BLaER1 treated with 17β-estradiol and CSF1 and Interleukin-3, amounts not matched to agents 10 nM and 100 nM (cell line): ENCODE measurements at regions not wholly inside any gene's neighbourhood (a gene's known extent, or its start where the extent isn't known, plus 50 kb on each side); places are given as distances from the start of the nearest gene placed in this dataset.

Experiments
- H3K27ac ChIP-seq, 11 experiments: shearing (Covaris generic); formaldehyde crosslinking; 2 replicates each; pipeline ENCODE4 v1.8.1; 2022
- H3K27me3 ChIP-seq, 11 experiments: shearing (Covaris generic); formaldehyde crosslinking; 2 replicates each; pipeline ENCODE4 v1.8.1; 2022
- H3K36me3 ChIP-seq, 11 experiments: shearing (Covaris generic); formaldehyde crosslinking; 2 replicates each; pipeline ENCODE4 v1.8.1; 2022
- H3K4me1 ChIP-seq, 10 experiments: shearing (Covaris generic); formaldehyde crosslinking; 2 replicates each; pipeline ENCODE4 v1.8.1; 2022
- H3K4me2 ChIP-seq, 11 experiments: shearing (Covaris generic); formaldehyde crosslinking; 2 replicates each; pipeline ENCODE4 v1.8.1; 2022
- H3K4me3 ChIP-seq, 10 experiments: shearing (Covaris generic); formaldehyde crosslinking; 2 replicates each; pipeline ENCODE4 v1.8.1; 2022
- H3K9ac ChIP-seq, 11 experiments: shearing (Covaris generic); formaldehyde crosslinking; 2 replicates each; pipeline ENCODE4 v1.8.1; 2022
- H3K9me3 ChIP-seq, 11 experiments: shearing (Covaris generic); formaldehyde crosslinking; replicated peaks in 1 of 11; 2 replicates each; pipeline ENCODE4 v1.8.1; 2022
- H4K20me1 ChIP-seq, 11 experiments: shearing (Covaris generic); formaldehyde crosslinking; 2 replicates each; pipeline ENCODE4 v1.8.1; 2022
- Cebpa-rat ChIP-seq, 11 experiments: shearing (Covaris generic); IDR thresholded peaks; 2 replicates each; pipeline ENCODE4 v1.8.1; 2022

GRCh38 chr11:92449222-92449621 is 224.6 kb downstream of the FAT3 start:
- Histone ChIP-seq H3K27me3 (no peaks in the 10 kb centered on the region), H3K9ac (no peak overlapping the region), H3K4me2 (0 out of 22 replicates have a peak overlapping the region, but pooled peaks of 1 of the 11 experiments have one; percentile 12), H3K9me3 (no peaks in the 10 kb centered on the region), H3K36me3 (no peaks in the 10 kb centered on the region), H3K4me3 (no peak overlapping the region), H3K27ac (no peak overlapping the region), H4K20me1 (no peaks in the 10 kb centered on the region), H3K4me1 (0 out of 20 replicates have a peak, but pooled peaks cover 0 to 4% (median 0%) of the 10 kb centered on the region in 10 experiments)
- no peak for TF ChIP-seq Cebpa-rat (IDR thresholded peaks at IDR 0.05)

GRCh38 chr11:92449780-92450179 is 225.2 kb downstream of the FAT3 start:
- Histone ChIP-seq H3K27me3 (no peaks in the 10 kb centered on the region), H3K4me2 (0 out of 22 replicates have a peak overlapping the region, but pooled peaks of 1 of the 11 experiments have one; percentile 12), H3K4me3 (no peak overlapping the region), H3K9me3 (no peaks in the 10 kb centered on the region), H3K9ac (no peak overlapping the region), H3K27ac (no peak overlapping the region), H3K4me1 (0 out of 20 replicates have a peak, but pooled peaks cover 0 to 4% (median 0%) of the 10 kb centered on the region in 10 experiments), H4K20me1 (no peaks in the 10 kb centered on the region), H3K36me3 (no peaks in the 10 kb centered on the region)
- no peak for TF ChIP-seq Cebpa-rat (IDR thresholded peaks at IDR 0.05)

DNA sequence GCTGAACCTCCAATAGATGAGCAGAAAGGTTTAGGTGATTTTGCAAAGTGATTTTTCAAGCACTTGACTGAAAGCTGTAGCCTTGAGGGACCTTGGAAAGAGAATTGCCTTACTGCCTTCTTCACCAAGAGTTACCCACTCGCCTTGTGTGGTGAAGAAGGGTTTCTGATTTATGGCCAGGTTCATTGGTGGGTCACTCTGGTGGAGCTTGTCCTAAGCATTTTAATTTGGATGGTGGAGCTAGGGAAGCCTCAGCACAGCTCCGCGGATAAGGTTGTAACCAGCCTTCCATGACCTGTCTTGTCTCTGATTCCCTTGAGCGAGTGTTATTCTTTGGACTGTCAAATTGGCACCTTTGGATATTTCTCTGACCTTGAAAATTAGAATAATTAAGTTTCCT is 226.4 kb downstream of the FAT3 start:
- H3K4me3 ChIP-seq, result no peak overlapping the region
- H3K9ac ChIP-seq, result no peak overlapping the region
- H3K27me3 ChIP-seq, result no peaks in the 10 kb centered on the region
- H3K4me2 ChIP-seq, result no peak overlapping the region
- no peak overlapping the region for H3K27ac ChIP-seq
- no peak for TF ChIP-seq Cebpa-rat (IDR thresholded peaks at IDR 0.05)
- 0 out of 20 replicates have a peak, but pooled peaks cover 0 to 4% (median 0%) of the 10 kb centered on the region in 10 experiments for H3K4me1 ChIP-seq
- no peaks in the 10 kb centered on the region for H4K20me1 ChIP-seq
- no peaks in the 10 kb centered on the region for H3K36me3 ChIP-seq
- H3K9me3 ChIP-seq, result no peaks in the 10 kb centered on the region

DNA sequence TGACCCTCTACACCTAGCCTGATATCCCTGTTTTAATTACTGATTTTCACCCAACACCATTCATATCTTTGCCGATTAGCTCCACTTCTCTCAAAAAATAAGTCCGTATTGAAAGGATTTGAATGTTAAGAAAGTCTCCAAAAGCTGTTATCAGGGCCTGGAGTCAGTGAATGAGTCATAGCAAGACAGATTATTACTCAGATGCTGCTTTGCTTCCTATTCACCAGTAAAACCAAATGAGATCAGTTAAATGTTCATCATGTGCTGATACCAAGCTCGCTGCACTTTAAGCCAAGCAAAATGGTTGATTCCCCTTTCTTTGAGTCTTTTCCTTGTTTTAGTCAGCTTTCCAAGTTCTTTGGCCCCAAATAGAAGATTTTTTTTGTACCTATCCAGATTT is 228.4 kb downstream of the FAT3 start:
- Histone ChIP-seq H3K4me3 (no peak overlapping the region), H3K4me1 (0 out of 20 replicates have a peak, but pooled peaks cover 0 to 4% (median 0%) of the 10 kb centered on the region in 10 experiments), H4K20me1 (no peaks in the 10 kb centered on the region), H3K36me3 (no peaks in the 10 kb centered on the region), H3K27ac (no peak overlapping the region), H3K27me3 (no peaks in the 10 kb centered on the region), H3K9ac (no peak overlapping the region), H3K4me2 (no peak overlapping the region), H3K9me3 (no peaks in the 10 kb centered on the region)
- TF ChIP-seq Cebpa-rat (IDR thresholded peaks at IDR 0.05), result no peak

- Histone ChIP-seq H3K27ac (no peak overlapping the region), H3K4me1 (no peaks in the 10 kb centered on the region), H3K9ac (no peak overlapping the region), H3K4me3 (no peak overlapping the region), H3K27me3 (no peaks in the 10 kb centered on the region), H3K9me3 (no peaks in the 10 kb centered on the region), H3K36me3 (no peaks in the 10 kb centered on the region), H4K20me1 (no peaks in the 10 kb centered on the region), H3K4me2 (no peak overlapping the region)
- TF ChIP-seq Cebpa-rat (IDR thresholded peaks at IDR 0.05), result no peak
Measured at GRCh38 chr11:92455210-92455790, 230.7 kb downstream of the FAT3 start.

DNA sequence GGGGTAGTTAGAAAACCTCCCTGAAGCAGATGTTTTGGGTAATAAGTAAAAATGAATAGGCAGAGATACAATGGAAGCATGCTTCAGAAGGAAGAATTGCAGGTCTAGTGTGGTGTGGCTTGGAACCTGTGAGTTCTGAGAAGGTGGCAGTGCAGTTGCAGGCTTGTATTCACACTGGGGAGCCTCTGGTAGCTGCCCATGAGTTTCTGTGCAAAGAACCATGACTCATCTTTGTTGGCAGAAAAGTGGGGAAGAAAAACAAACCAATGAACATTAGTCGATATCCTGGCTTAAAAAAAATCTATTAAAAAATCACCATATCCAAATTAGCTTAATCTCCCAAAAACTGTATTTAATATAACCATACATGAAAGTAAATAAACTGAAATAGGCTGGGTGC is 232.6 kb downstream of the FAT3 start:
- no peak for TF ChIP-seq Cebpa-rat (IDR thresholded peaks at IDR 0.05)
- H3K9ac ChIP-seq, result no peak overlapping the region
- H3K4me2 ChIP-seq, result no peak overlapping the region
- H3K27ac ChIP-seq, result no peak overlapping the region
- H3K9me3 ChIP-seq, result no peaks in the 10 kb centered on the region
- no peaks in the 10 kb centered on the region for H4K20me1 ChIP-seq
- H3K4me3 ChIP-seq, result no peak overlapping the region
- no peaks in the 10 kb centered on the region for H3K4me1 ChIP-seq
- no peaks in the 10 kb centered on the region for H3K27me3 ChIP-seq
- H3K36me3 ChIP-seq, result no peaks in the 10 kb centered on the region

- H4K20me1 ChIP-seq, result no peaks in the 10 kb centered on the region
- H3K4me2 ChIP-seq, result no peak overlapping the region
- H3K36me3 ChIP-seq, result no peaks in the 10 kb centered on the region
- no peak for TF ChIP-seq Cebpa-rat (IDR thresholded peaks at IDR 0.05)
- H3K27ac ChIP-seq, result no peak overlapping the region
- no peaks in the 10 kb centered on the region for H3K27me3 ChIP-seq
- H3K4me1 ChIP-seq, result no peaks in the 10 kb centered on the region
- H3K9ac ChIP-seq, result no peak overlapping the region
- no peaks in the 10 kb centered on the region for H3K9me3 ChIP-seq
- no peak overlapping the region for H3K4me3 ChIP-seq
Measured at GRCh38 chr11:92458486-92458885, 233.9 kb downstream of the FAT3 start.

DNA sequence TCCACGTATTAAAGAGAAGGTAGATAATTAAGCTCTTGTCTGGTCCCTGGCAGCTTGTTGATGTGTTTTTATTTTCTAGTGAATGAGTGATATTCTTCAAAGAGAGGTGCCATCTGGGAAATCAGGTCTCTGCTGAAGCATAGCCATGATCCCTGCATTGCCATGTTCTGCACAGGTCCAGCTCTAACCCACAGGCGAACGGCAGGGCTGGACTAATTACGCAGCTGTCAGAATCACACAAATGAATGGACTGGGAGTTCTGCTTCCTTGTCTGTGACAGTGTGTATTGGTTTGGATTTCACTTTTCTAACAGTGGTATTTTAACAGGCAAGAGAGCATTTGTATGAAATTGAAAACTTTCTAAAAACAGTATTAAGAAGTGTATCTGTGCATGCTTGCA is 235.6 kb downstream of the FAT3 start:
- no peak overlapping the region for H3K27ac ChIP-seq
- no peak for TF ChIP-seq Cebpa-rat (IDR thresholded peaks at IDR 0.05)
- H3K36me3 ChIP-seq, result no peaks in the 10 kb centered on the region
- no peak overlapping the region for H3K4me2 ChIP-seq
- no peaks in the 10 kb centered on the region for H3K4me1 ChIP-seq
- H3K4me3 ChIP-seq, result no peak overlapping the region
- H4K20me1 ChIP-seq, result no peaks in the 10 kb centered on the region
- no peaks in the 10 kb centered on the region for H3K27me3 ChIP-seq
- no peaks in the 10 kb centered on the region for H3K9me3 ChIP-seq
- H3K9ac ChIP-seq, result no peak overlapping the region

DNA sequence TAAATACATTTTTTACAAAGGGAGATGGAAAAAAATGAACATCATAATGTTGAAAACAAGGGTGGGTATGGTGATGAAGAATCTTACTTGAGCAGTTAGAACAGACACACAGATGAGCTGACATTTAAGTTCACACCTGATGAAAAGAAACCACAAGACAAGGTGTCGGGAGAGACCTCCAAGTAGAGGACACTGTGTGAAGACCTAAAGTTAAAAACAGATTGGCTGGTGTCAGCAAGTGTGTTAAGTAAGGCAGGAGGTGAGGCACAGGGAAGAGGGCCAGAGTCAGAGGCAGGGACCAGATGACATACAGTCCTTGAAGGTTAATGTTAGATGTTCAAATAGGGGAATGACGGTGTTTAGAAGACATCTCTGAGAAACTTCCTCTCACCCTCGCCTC is 236.8 kb downstream of the FAT3 start:
- no peaks in the 10 kb centered on the region for H3K36me3 ChIP-seq
- no peak overlapping the region for H3K9ac ChIP-seq
- no peak overlapping the region for H3K27ac ChIP-seq
- no peaks in the 10 kb centered on the region for H3K27me3 ChIP-seq
- no peak overlapping the region for H3K4me3 ChIP-seq
- TF ChIP-seq Cebpa-rat (IDR thresholded peaks at IDR 0.05), result no peak
- no peak overlapping the region for H3K4me2 ChIP-seq
- no peaks in the 10 kb centered on the region for H3K9me3 ChIP-seq
- no peaks in the 10 kb centered on the region for H3K4me1 ChIP-seq
- no peaks in the 10 kb centered on the region for H4K20me1 ChIP-seq

DNA sequence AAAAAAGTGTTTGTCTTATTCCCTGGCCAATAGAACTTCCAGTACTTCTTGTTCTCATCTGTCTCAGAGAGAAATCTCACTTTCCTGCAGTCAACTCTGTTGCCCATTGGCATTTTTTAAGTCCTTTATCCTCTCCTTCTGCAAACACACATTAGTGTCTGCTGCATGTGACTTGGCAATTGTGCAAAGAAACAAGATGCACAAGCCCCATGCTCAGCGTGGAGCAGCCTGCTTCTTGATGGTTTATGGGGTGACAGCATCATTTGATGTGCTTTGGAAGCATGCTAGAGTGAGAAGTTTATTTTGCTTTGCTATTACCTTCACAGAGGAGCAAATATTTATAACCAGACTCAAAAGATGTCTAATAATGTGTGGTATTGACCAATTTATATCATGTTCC is 238.2 kb downstream of the FAT3 start:
- Histone ChIP-seq H4K20me1 (no peaks in the 10 kb centered on the region), H3K4me1 (no peaks in the 10 kb centered on the region), H3K4me3 (no peak overlapping the region), H3K4me2 (no peak overlapping the region), H3K9me3 (no peaks in the 10 kb centered on the region), H3K27ac (no peak overlapping the region), H3K27me3 (no peaks in the 10 kb centered on the region), H3K9ac (no peak overlapping the region), H3K36me3 (no peaks in the 10 kb centered on the region)
- no peak for TF ChIP-seq Cebpa-rat (IDR thresholded peaks at IDR 0.05)
